Epithelial cell of prostate (primary cell): ENCODE measurements at regions not wholly inside any gene's neighbourhood (a gene's known extent, or its start where the extent isn't known, plus 50 kb on each side); places are given as distances from the start of the nearest gene placed in this dataset.
"Not testable (repeated sequence)": the region's sequence is repeated elsewhere in the genome, so short reads cannot be mapped to it uniquely, and the experiment has no call there.

Source experiments
- DNase-seq: peaks from one replicate; pipeline ENCODE4 v3.0.0-alpha.2; 2011; ENCODE audit warnings: low read depth, low spot score
- H3K27ac ChIP-seq: fragments of 450-650 bp; 2 replicates; pipeline ENCODE4 v1.5.1; 2017; ENCODE audit warnings: mild to moderate bottlenecking

DNA sequence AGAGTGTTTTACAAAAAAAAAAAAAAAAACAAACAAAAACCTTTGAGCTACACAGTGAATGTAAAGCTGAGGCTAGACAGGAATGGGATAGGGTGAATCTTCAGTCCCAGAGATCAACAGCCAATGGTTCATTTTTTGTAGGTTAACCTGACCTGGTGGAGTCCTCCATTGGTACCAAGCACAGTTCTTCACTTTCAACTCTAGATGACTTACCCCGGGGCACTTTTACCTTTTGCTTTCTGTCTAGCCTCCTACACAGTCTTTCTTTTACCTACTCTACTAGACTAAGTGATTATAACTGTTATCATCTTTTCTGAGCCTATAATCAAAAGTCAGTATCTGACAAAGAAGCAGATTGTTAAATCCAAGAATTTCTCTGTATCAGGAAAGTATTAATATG lies 50.9 kb downstream of the ANXA2R start:
- no peak overlapping the region for H3K27ac ChIP-seq
- DNase-seq = no peak

DNA sequence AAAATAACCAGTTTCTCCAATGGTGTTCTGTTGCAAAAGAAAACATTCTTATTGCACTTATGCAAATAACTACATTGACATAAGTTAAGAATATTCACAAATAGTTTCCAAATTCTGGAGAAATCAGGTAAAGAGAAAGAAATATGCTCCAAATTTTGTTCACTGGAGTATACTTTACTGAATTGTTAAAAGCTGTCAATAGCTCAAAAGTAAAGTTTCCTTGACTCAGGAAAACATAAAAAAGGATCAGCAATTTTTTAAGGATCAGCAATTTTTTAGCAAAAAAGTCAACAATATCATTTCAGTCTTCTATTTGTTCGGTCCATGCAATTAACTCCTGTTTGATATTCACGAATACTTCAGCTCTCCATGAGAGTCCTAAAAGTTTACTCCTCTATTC lies 51.6 kb downstream of the ANXA2R start:
- no peak for DNase-seq
- no peak overlapping the region for H3K27ac ChIP-seq

DNA sequence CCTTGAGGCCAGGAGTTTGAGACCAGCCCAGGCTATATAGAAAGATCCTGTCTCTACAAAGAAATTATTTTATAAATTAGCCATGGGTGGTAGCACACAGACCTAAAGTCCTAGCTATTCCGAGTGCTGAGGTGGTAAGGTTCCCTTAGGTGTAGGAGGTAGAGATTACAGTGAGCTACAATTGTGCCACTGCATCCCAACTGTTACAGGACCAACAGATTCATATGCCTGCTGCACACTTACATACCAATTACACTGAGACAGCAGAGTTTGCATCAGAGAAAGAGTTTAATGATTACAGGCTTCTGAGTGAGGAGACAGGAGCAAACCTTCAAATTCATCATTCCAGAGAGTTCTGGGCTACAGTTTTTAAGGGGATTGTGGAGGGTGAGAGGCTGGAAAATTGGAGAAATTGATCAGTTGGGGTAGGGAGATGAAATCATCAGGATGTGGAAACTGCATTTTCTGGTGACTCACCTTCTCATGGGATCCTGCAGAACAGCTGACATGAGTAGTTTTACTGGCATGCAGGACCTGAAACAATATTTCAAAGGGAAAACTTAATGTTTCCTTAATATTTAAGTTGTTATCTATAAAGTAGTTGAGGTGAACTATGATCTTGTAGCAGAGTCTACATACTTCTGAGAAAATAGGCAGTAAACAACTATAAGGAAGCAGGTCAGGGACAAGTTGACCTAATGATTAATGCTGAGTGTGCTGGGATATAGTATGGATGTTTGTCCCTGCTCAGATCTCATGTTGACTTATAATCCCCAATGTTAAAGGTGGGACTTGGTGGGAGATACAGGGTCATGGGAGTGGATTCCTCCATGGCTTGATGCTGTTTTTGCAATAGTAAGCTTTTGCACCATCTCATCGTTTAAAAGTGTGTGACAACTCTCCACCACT lies 54.7 kb downstream of the ANXA2R start:
- DNase-seq = peak; percentile 45
- peak overlapping the region; percentile 100 for H3K27ac ChIP-seq

- peak overlapping the region; percentile 100 for H3K27ac ChIP-seq
Measured at GRCh38 chr5:42984307-42984706, 55.8 kb downstream of the ANXA2R start.

GRCh38 chr5:42982107-42982622 lies 58.0 kb downstream of the ANXA2R start:
- DNase-seq = no peak
- peak overlapping the region; percentile 100 for H3K27ac ChIP-seq

More at GRCh38 chr5:42984307-42984706, 55.8 kb downstream of the ANXA2R start:
- DNase-seq = peak; percentile 40

- DNase-seq = not testable (repeated sequence)
- H3K27ac ChIP-seq = peak overlapping the region; percentile 100
Measured at GRCh38 chr5:42981417-42982106, 58.6 kb downstream of the ANXA2R start.

DNA sequence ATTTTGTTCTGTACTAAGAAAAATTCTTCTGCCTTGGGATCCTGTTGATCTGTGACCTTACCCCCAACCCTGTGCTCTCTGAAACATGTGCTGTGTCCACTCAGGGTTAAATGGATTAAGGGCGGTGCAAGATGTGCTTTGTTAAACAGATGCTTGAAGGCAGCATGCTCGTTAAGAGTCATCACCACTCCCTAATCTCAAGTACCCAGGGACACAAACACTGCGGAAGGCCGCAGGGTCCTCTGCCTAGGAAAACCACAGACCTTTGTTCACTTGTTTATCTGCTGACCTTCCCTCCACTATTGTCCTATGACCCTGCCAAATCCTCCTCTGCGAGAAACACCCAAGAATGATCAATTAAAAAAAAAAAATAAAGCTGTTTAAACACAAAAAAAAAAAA lies 59.1 kb downstream of the ANXA2R start:
- H3K27ac ChIP-seq = not testable (repeated sequence)

GRCh38 chr5:42980391-42980790 lies 59.7 kb downstream of the ANXA2R start:
- not testable (repeated sequence) for DNase-seq, H3K27ac ChIP-seq

More for the DNA sequence above, 59.1 kb downstream of the ANXA2R start:
- not testable (repeated sequence) for DNase-seq

GRCh38 chr5:42979242-42979641 lies 60.9 kb downstream of the ANXA2R start:
- DNase-seq, H3K27ac ChIP-seq: not testable (repeated sequence)

- H3K27ac ChIP-seq = peak overlapping the region; percentile 34
- no peak for DNase-seq
Measured at GRCh38 chr5:42974536-42974935, 65.6 kb downstream of the ANXA2R start.

GRCh38 chr5:42970636-42971559 lies 69.2 kb downstream of the ANXA2R start:
- DNase-seq = no peak

DNA sequence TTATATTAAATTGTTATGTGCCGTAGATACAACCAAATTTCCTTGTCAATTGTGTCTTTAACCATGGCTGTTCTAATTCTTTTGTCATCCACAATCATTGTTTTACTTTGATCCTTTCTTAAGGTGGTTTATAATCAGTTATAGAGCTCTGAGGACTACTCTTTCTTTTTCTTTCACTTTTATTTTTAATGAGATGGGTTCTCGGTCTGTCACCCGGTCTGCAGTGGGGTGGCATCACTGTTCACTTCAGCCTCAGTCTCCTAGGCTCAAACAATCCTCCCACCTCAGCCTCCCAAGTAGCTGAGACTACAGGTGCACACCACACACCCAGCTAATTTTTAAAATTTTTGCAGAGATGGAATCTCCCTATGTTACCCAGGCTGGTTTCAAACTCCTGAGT lies 74.2 kb downstream of the ANXA2R start:
- DNase-seq = no peak
- no peak overlapping the region for H3K27ac ChIP-seq

More at GRCh38 chr5:42970636-42971559, 69.2 kb downstream of the ANXA2R start:
- no peak overlapping the region for H3K27ac ChIP-seq

- H3K27ac ChIP-seq = no peak overlapping the region
- DNase-seq = no peak
Measured at GRCh38 chr5:42963412-42963811, 76.7 kb downstream of the ANXA2R start.

DNA sequence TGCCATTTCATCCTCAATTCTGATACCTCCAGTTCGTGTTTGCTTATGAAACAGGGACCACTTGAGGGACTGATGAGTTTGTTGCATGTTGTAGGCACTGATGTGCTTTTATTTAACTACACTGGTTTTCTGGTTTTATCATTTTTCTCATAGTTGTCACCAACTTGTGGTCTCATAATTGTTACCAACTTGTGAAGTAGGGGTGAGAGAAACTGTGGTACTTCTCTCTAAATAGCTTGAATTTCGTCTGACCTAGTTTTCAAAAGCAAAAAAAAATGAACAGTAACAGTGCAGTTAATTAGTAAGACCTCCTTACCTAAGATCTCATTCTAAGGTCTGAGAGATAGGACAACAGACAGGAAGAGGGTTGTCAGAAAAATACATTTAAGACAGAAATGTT lies 78.0 kb downstream of the ANXA2R start:
- no peak for DNase-seq
- H3K27ac ChIP-seq = no peak overlapping the region

GRCh38 chr5:42960506-42960905 lies 79.6 kb downstream of the ANXA2R start:
- no peak for DNase-seq
- H3K27ac ChIP-seq = no peak overlapping the region

GRCh38 chr5:42956551-42956950 lies 83.6 kb downstream of the ANXA2R start:
- H3K27ac ChIP-seq = no peak overlapping the region
- DNase-seq = no peak

- DNase-seq = no peak
- no peak overlapping the region for H3K27ac ChIP-seq
Measured at GRCh38 chr5:42953041-42953440, 87.1 kb downstream of the ANXA2R start.

GRCh38 chr5:42952578-42952974 lies 87.5 kb downstream of the ANXA2R start:
- no peak overlapping the region for H3K27ac ChIP-seq
- DNase-seq = no peak

DNA sequence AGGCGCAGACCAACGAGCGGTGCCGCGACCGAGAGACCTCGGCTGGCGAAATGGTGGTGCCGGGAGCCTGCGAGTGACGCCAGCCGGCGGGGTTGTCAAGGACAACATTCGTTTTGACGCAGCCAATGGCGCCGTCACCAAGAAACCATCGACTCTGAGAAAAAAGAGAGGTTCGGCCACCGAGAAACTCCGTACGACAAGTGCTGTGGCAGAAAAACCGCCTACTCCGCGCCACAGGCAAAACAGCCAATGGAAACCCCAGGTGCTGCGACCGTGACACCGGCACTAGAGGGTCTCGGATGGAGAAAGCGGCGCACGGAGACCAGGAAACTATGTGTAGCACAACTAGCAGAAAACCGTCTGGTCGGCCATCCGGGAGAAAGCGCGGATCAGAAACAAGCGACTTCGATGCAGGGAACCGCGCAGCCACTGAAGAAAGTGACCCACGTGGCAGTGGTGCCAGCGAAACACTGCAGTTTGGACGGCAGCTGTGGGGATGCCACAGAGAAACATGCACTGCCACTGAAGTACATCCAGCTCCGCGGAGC lies 88.8 kb downstream of the ANXA2R start:
- DNase-seq = no peak
- H3K27ac ChIP-seq = peak overlapping the region; percentile 98
